Hepatocyte (in vitro differentiated cells): ENCODE measurements at regions not wholly inside any gene's neighbourhood (a gene's known extent, or its start where the extent isn't known, plus 50 kb on each side); places are given as distances from the start of the nearest gene placed in this dataset.

ENCODE experiments used
- DNase-seq: peaks from one replicate; pipeline ENCODE4 v3.0.0-alpha.2; 2016; ENCODE audit warnings: low spot score
- H2AFZ ChIP-seq: fragments of 200-600 bp; sonication (generic); 2 replicates; pipeline ENCODE4 v1.6.0; 2016; ENCODE audit warnings: antibody characterized with exemption, mild to moderate bottlenecking
- H3K27ac ChIP-seq: fragments of 200-600 bp; sonication (generic); 2 replicates; pipeline ENCODE4 v1.5.1; 2016; ENCODE audit warnings: mild to moderate bottlenecking
- H3K27me3 ChIP-seq: fragments of 200-600 bp; sonication (generic); 2 replicates; pipeline ENCODE4 v1.6.1; 2016
- H3K36me3 ChIP-seq: fragments of 200-600 bp; sonication (generic); replicated peaks from 2 replicates; pipeline ENCODE4 v1.5.1; 2016; ENCODE audit warnings: low read depth; ENCODE audit not compliant: insufficient read depth
- H3K4me1 ChIP-seq: fragments of 200-600 bp; sonication (generic); 2 replicates; pipeline ENCODE4 v1.5.1; 2016; ENCODE audit warnings: mild to moderate bottlenecking, moderate library complexity; ENCODE audit not compliant: insufficient read depth
- H3K4me2 ChIP-seq: fragments of 200-600 bp; sonication (generic); 2 replicates; pipeline ENCODE4 v1.6.0; 2016
- H3K4me3 ChIP-seq: fragments of 200-600 bp; sonication (generic); 2 replicates; pipeline ENCODE4 v1.5.1; 2016; ENCODE audit warnings: mild to moderate bottlenecking
- H3K79me2 ChIP-seq: fragments of 200-600 bp; sonication (generic); 2 replicates; pipeline ENCODE4 v1.6.0; 2017; ENCODE audit warnings: mild to moderate bottlenecking
- H3K9me2 ChIP-seq: fragments of 200-600 bp; sonication (generic); replicated peaks from 2 replicates; pipeline ENCODE4 v1.6.0; 2017; ENCODE audit warnings: mild to moderate bottlenecking; ENCODE audit not compliant: insufficient read depth
- H3K9me3 ChIP-seq: fragments of 200-600 bp; sonication (generic); 2 replicates; pipeline ENCODE4 v1.5.1; 2016; ENCODE audit warnings: low read depth, mild to moderate bottlenecking
- H4K20me1 ChIP-seq: fragments of 200-600 bp; sonication (generic); 2 replicates; pipeline ENCODE4 v1.6.0; 2016; ENCODE audit warnings: mild to moderate bottlenecking; ENCODE audit not compliant: insufficient read depth, poor library complexity, severe bottlenecking
- EZH2 ChIP-seq: fragments of 200-600 bp; sonication (generic); IDR thresholded peaks from 2 replicates; pipeline ENCODE4 v1.6.1; 2016; ENCODE audit warnings: antibody characterized with exemption, mild to moderate bottlenecking, borderline replicate concordance
- EZH2phosphoT487 ChIP-seq: fragments of 200-600 bp; sonication (generic); IDR thresholded peaks from one replicate; pipeline ENCODE4 v1.6.1; 2018; ENCODE audit warnings: antibody characterized with exemption, mild to moderate bottlenecking, low read depth, moderate library complexity; ENCODE audit not compliant: unreplicated experiment, severe bottlenecking
- whole genome bisulfite sequencing: methylation state at CpG from one replicate; pipeline ENCODE4 v1.1.6; 2016; ENCODE audit warnings: low lambda C conversion rate; ENCODE audit errors: missing lambda C conversion rate; 5-methylcytosine and 5-hydroxymethylcytosine counted together
- TF ChIP-seq, protein P1 (sequence below): fragments of 200-600 bp; sonication (generic); IDR thresholded peaks from 2 replicates; pipeline ENCODE4 v1.5.1; 2016; ENCODE audit warnings: antibody characterized with exemption, mild to moderate bottlenecking; ENCODE audit not compliant: poor library complexity

- no peak overlapping the region for H3K4me3 ChIP-seq
- no peak for DNase-seq
- no peaks in the 10 kb centered on the region for H3K36me3 ChIP-seq
- no peak overlapping the region for H3K27ac ChIP-seq
- peaks cover 4% of the 10 kb centered on the region for H3K27me3 ChIP-seq
- TF ChIP-seq, protein P1, sequence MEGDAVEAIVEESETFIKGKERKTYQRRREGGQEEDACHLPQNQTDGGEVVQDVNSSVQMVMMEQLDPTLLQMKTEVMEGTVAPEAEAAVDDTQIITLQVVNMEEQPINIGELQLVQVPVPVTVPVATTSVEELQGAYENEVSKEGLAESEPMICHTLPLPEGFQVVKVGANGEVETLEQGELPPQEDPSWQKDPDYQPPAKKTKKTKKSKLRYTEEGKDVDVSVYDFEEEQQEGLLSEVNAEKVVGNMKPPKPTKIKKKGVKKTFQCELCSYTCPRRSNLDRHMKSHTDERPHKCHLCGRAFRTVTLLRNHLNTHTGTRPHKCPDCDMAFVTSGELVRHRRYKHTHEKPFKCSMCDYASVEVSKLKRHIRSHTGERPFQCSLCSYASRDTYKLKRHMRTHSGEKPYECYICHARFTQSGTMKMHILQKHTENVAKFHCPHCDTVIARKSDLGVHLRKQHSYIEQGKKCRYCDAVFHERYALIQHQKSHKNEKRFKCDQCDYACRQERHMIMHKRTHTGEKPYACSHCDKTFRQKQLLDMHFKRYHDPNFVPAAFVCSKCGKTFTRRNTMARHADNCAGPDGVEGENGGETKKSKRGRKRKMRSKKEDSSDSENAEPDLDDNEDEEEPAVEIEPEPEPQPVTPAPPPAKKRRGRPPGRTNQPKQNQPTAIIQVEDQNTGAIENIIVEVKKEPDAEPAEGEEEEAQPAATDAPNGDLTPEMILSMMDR = no peak
- TF ChIP-seq EZH2 (no peak), EZH2phosphoT487 (no peak)
- H2AFZ ChIP-seq = no peak overlapping the region
- no peak overlapping the region for H3K4me2 ChIP-seq
- no peaks in the 10 kb centered on the region for H3K79me2 ChIP-seq
- H3K4me1 ChIP-seq = no peaks in the 10 kb centered on the region
- no peaks in the 10 kb centered on the region for H3K9me3 ChIP-seq
- H4K20me1 ChIP-seq = no peaks in the 10 kb centered on the region
- no peaks in the 10 kb centered on the region for H3K9me2 ChIP-seq
- 84% methylated on average over 8 of the region's 8 CpGs for WGBS
These were observed 66.1 kb upstream of the OLFM1 start for GRCh38 chr9:135021393-135021789.

DNA sequence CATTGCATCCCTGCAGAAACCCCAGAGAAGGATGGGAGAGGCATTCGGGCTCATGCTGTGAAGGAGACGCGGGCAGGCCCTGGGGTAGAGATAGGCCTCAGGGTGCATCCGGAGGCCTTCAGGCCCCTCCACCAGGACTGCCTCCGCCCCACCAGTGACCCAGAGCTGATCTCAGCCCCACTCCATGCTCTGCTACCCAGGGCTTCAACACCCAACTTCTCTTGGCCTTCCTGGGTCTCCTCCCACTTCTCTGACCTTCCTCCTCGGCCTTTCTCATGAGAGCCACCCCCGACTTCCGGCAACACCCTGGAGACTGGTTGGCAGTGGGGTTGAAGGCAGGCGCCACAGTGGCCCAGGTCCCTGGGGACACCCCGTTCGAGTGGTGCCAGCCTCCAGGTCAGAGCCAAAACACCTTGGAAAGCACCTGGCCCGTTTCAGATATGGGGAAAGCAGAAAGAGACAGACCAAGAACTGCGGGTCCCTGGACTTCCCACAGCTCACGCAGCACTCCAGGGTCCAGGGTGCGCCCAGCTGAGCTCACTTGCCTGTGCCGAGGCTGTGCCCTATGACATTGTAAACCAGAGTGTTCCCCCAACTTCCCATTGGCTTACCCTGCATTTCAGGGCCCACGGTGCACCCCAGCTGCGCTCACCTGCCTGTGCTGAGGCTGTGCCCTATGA, 65.1 kb upstream of the OLFM1 start:
- no peaks in the 10 kb centered on the region for H3K9me2 ChIP-seq
- 90% methylated on average over 18 of the region's 18 CpGs for WGBS
- no peaks in the 10 kb centered on the region for H3K27me3 ChIP-seq
- no peaks in the 10 kb centered on the region for H3K36me3 ChIP-seq
- no peaks in the 10 kb centered on the region for H3K79me2 ChIP-seq
- no peak overlapping the region for H3K4me3 ChIP-seq
- no peaks in the 10 kb centered on the region for H4K20me1 ChIP-seq
- DNase-seq = no peak
- H3K4me2 ChIP-seq = no peak overlapping the region
- H3K4me1 ChIP-seq = no peaks in the 10 kb centered on the region
- H3K27ac ChIP-seq = no peak overlapping the region
- H3K9me3 ChIP-seq = no peaks in the 10 kb centered on the region
- TF ChIP-seq, protein P1 = no peak
- TF ChIP-seq EZH2 (no peak), EZH2phosphoT487 (no peak)
- H2AFZ ChIP-seq = no peak overlapping the region

DNA sequence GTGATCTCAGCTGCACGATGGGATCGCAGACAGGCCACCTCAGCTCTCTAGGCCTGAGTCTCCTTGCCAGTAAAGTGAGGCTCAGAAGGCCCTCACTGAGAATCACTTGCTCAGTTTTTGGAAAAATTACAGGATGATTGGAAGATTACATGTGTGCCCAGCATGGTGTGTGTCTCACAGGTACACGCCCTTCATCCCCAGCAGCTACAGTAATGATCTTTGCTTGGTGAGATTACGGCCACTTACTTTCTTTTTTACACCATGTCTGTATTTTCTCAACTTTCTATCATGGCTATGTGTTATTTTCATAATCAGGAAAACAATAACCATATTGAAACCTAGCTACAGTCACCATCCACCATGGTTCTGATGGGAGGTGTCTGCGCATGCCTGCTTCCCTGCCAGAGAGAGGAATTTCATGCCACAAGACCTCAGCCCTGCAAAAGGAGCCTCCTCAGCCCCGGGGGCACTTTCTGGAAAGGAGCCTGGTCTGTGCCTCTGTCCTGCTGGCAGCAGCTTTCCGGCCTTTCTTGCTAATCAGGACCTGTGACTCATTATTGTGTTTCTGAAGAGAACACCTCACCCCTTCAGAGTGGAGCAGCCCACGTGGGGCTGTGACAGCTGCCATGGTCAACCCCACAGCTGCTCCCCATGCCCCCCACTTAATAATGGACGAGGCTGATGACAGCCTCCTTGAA, 64.2 kb upstream of the OLFM1 start:
- peak; percentile 50 for DNase-seq

More for the DNA sequence above, 64.2 kb upstream of the OLFM1 start:
- Histone ChIP-seq H3K4me2 (no peak overlapping the region), H3K9me2 (no peaks in the 10 kb centered on the region), H3K4me3 (no peak overlapping the region), H3K27me3 (no peaks in the 10 kb centered on the region), H3K36me3 (no peaks in the 10 kb centered on the region), H3K9me3 (no peaks in the 10 kb centered on the region), H3K27ac (no peak overlapping the region), H4K20me1 (no peaks in the 10 kb centered on the region), H2AFZ (no peak overlapping the region), H3K79me2 (no peaks in the 10 kb centered on the region), H3K4me1 (no peaks in the 10 kb centered on the region)
- 57% methylated on average over 9 of the region's 9 CpGs for WGBS
- TF ChIP-seq EZH2phosphoT487 (no peak), EZH2 (no peak)
- TF ChIP-seq, protein P1 = no peak
